H1 (cell line): ENCODE measurements at regions not wholly inside any gene's neighbourhood (a gene's known extent, or its start where the extent isn't known, plus 50 kb on each side); places are given as distances from the start of the nearest gene placed in this dataset.

ENCODE experiments used
- CBX5 ChIP-seq: fragments of 300-800, 300-1000 bp; sonication (generic); IDR thresholded peaks from 2 replicates; pipeline ENCODE4 v1.7.1; 2016; ENCODE audit warnings: antibody characterized with exemption, low read length, low read depth
- CHD1 ChIP-seq: IDR thresholded peaks from 2 replicates; pipeline ENCODE4 v1.6.1; 2012; ENCODE audit warnings: low read depth, low read length, improper control_type of control experiment
- JUND ChIP-seq: IDR thresholded peaks from 2 replicates; pipeline ENCODE4 v1.6.1; 2011; ENCODE audit warnings: mild to moderate bottlenecking, improper control_type of control experiment, low read length
- MAFK ChIP-seq: IDR thresholded peaks from 2 replicates; pipeline ENCODE4 v1.6.1; 2012; ENCODE audit warnings: low read depth, mild to moderate bottlenecking, improper control_type of control experiment, low read length
- NANOG ChIP-seq: IDR thresholded peaks from 2 replicates; pipeline ENCODE4 v1.6.1; 2011; ENCODE audit warnings: low read length, low read depth, mild to moderate bottlenecking, inconsistent platforms; ENCODE audit not compliant: insufficient read depth, poor library complexity, severe bottlenecking
- POU5F1 ChIP-seq: IDR thresholded peaks from 2 replicates; pipeline ENCODE4 v1.6.1; 2011; ENCODE audit warnings: low read depth, mild to moderate bottlenecking, low read length, moderate library complexity
- RXRA ChIP-seq: IDR thresholded peaks from 2 replicates; pipeline ENCODE4 v1.6.1; 2011; ENCODE audit warnings: low read depth, mild to moderate bottlenecking, low read length, moderate library complexity; ENCODE audit not compliant: insufficient read depth
- SAP30 ChIP-seq: fragments of 300-600 bp; sonication (generic); IDR thresholded peaks from 2 replicates; pipeline ENCODE4 v1.7.1; 2012; ENCODE audit warnings: low read length, moderate library complexity, mild to moderate bottlenecking, inconsistent platforms; ENCODE audit not compliant: insufficient read depth, insufficient replicate concordance
- TEAD4 ChIP-seq: IDR thresholded peaks from 2 replicates; pipeline ENCODE4 v1.6.1; 2012; ENCODE audit warnings: low read depth, low read length, inconsistent platforms, mixed read lengths
- TF ChIP-seq, protein P1 (sequence below): fragments of 300-600 bp; sonication (generic); IDR thresholded peaks from 2 replicates; pipeline ENCODE4 v1.7.1; 2012; ENCODE audit warnings: low read length, moderate library complexity, mild to moderate bottlenecking, inconsistent platforms; ENCODE audit not compliant: insufficient replicate concordance
- TF ChIP-seq, protein P2 (sequence below): IDR thresholded peaks from 2 replicates; pipeline ENCODE4 v1.6.1; 2011; ENCODE audit warnings: low read length, improper control_type of control experiment

DNA sequence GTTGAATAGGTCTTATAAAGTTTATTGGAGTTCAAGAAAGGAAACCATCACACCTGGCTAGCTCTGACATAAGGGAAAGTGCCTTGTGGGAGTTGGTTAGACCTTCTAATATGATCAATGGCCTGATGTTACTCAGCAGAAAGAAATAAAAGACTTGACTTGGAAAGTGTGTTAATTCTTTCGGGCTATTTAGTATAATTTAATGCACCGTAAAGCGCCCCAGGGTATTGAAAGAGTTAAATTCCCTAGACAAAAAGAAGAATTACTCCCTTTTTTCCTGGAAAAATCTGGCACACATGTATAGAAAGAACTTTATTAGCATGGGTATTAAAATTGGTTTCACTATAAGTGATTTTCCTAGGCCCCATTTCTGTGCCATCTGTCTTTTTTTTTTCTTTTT is 1125.7 kb upstream of the FLRT2 start (continued):
- TF ChIP-seq, protein P1, sequence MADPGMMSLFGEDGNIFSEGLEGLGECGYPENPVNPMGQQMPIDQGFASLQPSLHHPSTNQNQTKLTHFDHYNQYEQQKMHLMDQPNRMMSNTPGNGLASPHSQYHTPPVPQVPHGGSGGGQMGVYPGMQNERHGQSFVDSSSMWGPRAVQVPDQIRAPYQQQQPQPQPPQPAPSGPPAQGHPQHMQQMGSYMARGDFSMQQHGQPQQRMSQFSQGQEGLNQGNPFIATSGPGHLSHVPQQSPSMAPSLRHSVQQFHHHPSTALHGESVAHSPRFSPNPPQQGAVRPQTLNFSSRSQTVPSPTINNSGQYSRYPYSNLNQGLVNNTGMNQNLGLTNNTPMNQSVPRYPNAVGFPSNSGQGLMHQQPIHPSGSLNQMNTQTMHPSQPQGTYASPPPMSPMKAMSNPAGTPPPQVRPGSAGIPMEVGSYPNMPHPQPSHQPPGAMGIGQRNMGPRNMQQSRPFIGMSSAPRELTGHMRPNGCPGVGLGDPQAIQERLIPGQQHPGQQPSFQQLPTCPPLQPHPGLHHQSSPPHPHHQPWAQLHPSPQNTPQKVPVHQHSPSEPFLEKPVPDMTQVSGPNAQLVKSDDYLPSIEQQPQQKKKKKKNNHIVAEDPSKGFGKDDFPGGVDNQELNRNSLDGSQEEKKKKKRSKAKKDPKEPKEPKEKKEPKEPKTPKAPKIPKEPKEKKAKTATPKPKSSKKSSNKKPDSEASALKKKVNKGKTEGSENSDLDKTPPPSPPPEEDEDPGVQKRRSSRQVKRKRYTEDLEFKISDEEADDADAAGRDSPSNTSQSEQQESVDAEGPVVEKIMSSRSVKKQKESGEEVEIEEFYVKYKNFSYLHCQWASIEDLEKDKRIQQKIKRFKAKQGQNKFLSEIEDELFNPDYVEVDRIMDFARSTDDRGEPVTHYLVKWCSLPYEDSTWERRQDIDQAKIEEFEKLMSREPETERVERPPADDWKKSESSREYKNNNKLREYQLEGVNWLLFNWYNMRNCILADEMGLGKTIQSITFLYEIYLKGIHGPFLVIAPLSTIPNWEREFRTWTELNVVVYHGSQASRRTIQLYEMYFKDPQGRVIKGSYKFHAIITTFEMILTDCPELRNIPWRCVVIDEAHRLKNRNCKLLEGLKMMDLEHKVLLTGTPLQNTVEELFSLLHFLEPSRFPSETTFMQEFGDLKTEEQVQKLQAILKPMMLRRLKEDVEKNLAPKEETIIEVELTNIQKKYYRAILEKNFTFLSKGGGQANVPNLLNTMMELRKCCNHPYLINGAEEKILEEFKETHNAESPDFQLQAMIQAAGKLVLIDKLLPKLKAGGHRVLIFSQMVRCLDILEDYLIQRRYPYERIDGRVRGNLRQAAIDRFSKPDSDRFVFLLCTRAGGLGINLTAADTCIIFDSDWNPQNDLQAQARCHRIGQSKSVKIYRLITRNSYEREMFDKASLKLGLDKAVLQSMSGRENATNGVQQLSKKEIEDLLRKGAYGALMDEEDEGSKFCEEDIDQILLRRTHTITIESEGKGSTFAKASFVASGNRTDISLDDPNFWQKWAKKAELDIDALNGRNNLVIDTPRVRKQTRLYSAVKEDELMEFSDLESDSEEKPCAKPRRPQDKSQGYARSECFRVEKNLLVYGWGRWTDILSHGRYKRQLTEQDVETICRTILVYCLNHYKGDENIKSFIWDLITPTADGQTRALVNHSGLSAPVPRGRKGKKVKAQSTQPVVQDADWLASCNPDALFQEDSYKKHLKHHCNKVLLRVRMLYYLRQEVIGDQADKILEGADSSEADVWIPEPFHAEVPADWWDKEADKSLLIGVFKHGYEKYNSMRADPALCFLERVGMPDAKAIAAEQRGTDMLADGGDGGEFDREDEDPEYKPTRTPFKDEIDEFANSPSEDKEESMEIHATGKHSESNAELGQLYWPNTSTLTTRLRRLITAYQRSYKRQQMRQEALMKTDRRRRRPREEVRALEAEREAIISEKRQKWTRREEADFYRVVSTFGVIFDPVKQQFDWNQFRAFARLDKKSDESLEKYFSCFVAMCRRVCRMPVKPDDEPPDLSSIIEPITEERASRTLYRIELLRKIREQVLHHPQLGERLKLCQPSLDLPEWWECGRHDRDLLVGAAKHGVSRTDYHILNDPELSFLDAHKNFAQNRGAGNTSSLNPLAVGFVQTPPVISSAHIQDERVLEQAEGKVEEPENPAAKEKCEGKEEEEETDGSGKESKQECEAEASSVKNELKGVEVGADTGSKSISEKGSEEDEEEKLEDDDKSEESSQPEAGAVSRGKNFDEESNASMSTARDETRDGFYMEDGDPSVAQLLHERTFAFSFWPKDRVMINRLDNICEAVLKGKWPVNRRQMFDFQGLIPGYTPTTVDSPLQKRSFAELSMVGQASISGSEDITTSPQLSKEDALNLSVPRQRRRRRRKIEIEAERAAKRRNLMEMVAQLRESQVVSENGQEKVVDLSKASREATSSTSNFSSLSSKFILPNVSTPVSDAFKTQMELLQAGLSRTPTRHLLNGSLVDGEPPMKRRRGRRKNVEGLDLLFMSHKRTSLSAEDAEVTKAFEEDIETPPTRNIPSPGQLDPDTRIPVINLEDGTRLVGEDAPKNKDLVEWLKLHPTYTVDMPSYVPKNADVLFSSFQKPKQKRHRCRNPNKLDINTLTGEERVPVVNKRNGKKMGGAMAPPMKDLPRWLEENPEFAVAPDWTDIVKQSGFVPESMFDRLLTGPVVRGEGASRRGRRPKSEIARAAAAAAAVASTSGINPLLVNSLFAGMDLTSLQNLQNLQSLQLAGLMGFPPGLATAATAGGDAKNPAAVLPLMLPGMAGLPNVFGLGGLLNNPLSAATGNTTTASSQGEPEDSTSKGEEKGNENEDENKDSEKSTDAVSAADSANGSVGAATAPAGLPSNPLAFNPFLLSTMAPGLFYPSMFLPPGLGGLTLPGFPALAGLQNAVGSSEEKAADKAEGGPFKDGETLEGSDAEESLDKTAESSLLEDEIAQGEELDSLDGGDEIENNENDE = no peak
- TF ChIP-seq POU5F1 (no peak), MAFK (no peak), TEAD4 (no peak), RXRA (no peak), NANOG (no peak), JUND (no peak), CBX5 (no peak), SAP30 (no peak), CHD1 (no peak)
- TF ChIP-seq, protein P2, sequence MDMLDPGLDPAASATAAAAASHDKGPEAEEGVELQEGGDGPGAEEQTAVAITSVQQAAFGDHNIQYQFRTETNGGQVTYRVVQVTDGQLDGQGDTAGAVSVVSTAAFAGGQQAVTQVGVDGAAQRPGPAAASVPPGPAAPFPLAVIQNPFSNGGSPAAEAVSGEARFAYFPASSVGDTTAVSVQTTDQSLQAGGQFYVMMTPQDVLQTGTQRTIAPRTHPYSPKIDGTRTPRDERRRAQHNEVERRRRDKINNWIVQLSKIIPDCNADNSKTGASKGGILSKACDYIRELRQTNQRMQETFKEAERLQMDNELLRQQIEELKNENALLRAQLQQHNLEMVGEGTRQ = no peak
